Breast epithelium (tissue), 4 donors: ENCODE measurements at regions not wholly inside any gene's neighbourhood (a gene's known extent, or its start where the extent isn't known, plus 50 kb on each side); places are given as distances from the start of the nearest gene placed in this dataset.

Experiments
- DNase-seq, 2 donors: peaks; one replicate each; pipeline ENCODE4 v3.0.0-alpha.2; 2019; ENCODE audit warnings: low spot score in 2 of 2
- H3K27ac ChIP-seq, 2 donors: fragments of 200-600 bp; sonication (generic) in 1 of 2; one replicate each; pipeline ENCODE4 v1.5.1; 2016 to 2019; ENCODE audit warnings: mild to moderate bottlenecking in 1 of 2
- H3K27me3 ChIP-seq, 2 donors: fragments of 200-600 bp; sonication (generic) in 1 of 2; one replicate each; pipeline versions ENCODE4 v1.5.1 to v1.6.0; 2017 to 2019; ENCODE audit warnings: control low read depth in 1 of 2, mild to moderate bottlenecking in 1 of 2
- H3K36me3 ChIP-seq: fragments of 200-600 bp; one replicate; pipeline ENCODE4 v1.5.1; 2019
- H3K4me1 ChIP-seq, 2 donors: fragments of 200-600 bp; sonication (generic); one replicate each; pipeline ENCODE4 v1.5.1; 2016 to 2019; ENCODE audit warnings: control low read depth in 1 of 2
- H3K4me3 ChIP-seq, 3 donors: fragments of 200-600 bp; sonication (generic); 1 replicate in 2 of 3; 2 replicates in 1 of 3; pipeline ENCODE4 v1.5.1; 2016 to 2019; ENCODE audit warnings: mild to moderate bottlenecking in 3 of 3, moderate library complexity in 2 of 3
- H3K9me3 ChIP-seq, 2 donors: fragments of 200-600 bp; sonication (generic) in 1 of 2; one replicate each; pipeline ENCODE4 v1.5.1; 2016 to 2019; ENCODE audit warnings: control low read depth in 1 of 2
- POLR2A ChIP-seq: fragments of 450-650 bp; IDR thresholded peaks from one replicate; pipeline ENCODE4 v1.6.1; 2016; ENCODE audit warnings: antibody characterized with exemption, mild to moderate bottlenecking, moderate library complexity
- POLR2AphosphoS5 ChIP-seq, 3 donors: sonication (generic); formaldehyde crosslinking; IDR thresholded peaks; one replicate each; pipeline ENCODE4 v1.6.1; 2017; ENCODE audit warnings: antibody characterized with exemption in 3 of 3
- intact Hi-C: fragments of 100-400 bp; cut with DNase I; formaldehyde crosslinking; loops from one replicate; pipeline ENCODE4 v1.15.1; 2023; ENCODE audit warnings: low total_unique reads
- TF ChIP-seq, protein P1 (sequence below), 3 donors: fragments of 450-650 bp; IDR thresholded peaks; one replicate each; pipeline ENCODE4 v1.5.1; 2016 to 2017; ENCODE audit warnings: antibody characterized with exemption in 3 of 3, mild to moderate bottlenecking in 3 of 3, moderate library complexity in 3 of 3

DNA sequence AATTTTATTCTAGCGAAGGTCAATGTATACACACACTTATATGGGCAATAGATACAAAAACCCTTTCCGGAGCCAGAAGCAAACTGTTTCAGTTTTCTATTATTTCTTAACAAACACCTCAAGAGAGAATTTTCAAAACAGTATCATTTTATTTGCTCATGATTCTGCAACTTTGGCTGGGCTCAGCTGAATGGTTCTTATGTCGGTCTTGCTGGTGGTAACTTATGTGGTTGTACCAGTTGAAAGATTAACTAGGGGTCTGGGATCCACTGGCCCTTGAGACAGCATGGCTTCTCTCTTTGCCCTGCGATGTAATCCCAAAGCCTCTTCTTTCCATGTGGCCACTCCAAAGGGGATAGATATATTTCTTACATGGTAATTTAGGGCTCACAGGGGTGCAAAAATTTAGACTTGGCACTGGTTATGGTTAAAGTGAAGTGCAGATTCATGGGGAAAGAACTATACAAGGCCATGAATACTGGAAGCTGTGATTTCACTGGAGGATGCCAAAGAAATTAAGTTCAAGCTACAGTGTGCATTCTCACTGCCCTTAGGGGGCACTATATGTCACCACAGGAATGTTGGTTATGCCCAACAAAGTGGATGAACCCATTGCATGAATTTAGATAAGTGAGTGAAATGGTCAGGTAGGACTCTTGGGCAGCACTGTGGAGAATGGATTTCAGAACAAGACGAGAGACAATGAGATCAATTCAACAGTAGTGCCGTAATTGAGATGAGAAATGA is 94.3 kb upstream of the NAV3 start:
- Histone ChIP-seq H3K27ac (no peak overlapping the region), H3K9me3 (no peaks in the 10 kb centered on the region), H3K4me3 (no peak overlapping the region), H3K36me3 (no peaks in the 10 kb centered on the region), H3K4me1 (no peaks in the 10 kb centered on the region), H3K27me3 (no peaks in the 10 kb centered on the region)
- DNase-seq, result no peak
- intact Hi-C loops, result no loop called here
- TF ChIP-seq POLR2AphosphoS5 (IDR thresholded peaks at IDR 0.05), result no peak
- no peak for TF ChIP-seq POLR2A
- TF ChIP-seq, protein P1, sequence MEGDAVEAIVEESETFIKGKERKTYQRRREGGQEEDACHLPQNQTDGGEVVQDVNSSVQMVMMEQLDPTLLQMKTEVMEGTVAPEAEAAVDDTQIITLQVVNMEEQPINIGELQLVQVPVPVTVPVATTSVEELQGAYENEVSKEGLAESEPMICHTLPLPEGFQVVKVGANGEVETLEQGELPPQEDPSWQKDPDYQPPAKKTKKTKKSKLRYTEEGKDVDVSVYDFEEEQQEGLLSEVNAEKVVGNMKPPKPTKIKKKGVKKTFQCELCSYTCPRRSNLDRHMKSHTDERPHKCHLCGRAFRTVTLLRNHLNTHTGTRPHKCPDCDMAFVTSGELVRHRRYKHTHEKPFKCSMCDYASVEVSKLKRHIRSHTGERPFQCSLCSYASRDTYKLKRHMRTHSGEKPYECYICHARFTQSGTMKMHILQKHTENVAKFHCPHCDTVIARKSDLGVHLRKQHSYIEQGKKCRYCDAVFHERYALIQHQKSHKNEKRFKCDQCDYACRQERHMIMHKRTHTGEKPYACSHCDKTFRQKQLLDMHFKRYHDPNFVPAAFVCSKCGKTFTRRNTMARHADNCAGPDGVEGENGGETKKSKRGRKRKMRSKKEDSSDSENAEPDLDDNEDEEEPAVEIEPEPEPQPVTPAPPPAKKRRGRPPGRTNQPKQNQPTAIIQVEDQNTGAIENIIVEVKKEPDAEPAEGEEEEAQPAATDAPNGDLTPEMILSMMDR (IDR thresholded peaks at IDR 0.05), result no peak

DNA sequence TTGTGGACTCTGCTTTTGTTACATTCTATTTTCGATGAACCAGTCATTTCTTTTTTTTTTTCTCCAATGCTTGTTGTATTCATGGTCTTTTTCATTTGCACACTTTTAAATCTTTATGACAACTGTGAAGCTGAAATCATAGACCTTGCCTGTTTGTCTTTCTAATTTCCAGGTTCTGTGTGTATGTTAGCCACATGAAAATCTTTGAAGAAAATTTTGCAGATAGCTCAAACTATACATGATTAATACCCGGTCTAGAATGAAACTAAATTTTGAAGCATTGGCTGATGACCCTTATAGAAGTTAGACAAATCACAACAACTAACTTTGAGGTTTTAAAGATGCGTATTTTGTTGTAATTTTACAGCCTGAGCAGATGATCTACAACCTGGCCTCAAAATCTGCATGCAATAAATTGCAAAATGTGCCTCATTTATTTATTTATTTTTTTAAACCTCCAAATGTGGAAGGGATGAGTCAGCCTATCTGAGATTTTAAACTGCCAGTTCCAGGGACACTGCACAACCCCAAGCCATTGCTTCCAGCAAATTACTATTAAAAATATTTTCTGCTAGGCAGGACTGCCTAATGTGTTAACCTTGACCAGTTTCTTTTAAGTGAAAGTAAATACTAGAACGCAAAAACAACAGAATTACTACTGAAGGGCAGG is 96.3 kb upstream of the NAV3 start:
- Histone ChIP-seq H3K27me3 (no peaks in the 10 kb centered on the region), H3K4me3 (no peak overlapping the region), H3K27ac (no peak overlapping the region), H3K36me3 (no peaks in the 10 kb centered on the region), H3K9me3 (no peaks in the 10 kb centered on the region), H3K4me1 (no peaks in the 10 kb centered on the region)
- intact Hi-C loops, result no loop called here
- DNase-seq, result no peak
- no peak for TF ChIP-seq POLR2A

DNA sequence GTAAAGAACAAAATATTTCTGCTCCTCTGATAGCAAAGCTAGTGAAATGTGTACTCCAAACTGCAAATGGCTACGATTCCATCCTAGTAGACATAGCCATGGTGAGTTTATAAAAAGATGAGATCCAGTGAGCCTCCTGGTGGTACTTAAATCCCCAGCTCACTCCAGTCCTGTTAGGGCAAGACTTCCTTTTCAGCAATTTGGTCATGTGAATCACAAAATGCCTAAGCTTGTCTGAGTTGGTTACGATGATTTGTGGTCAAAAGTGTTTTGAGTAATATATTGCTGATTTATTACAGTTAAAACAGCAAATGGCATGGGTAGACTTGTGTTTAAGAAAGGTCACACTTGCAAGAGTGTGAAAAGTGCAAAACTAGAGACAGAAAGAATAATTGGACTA is 102.7 kb upstream of the NAV3 start:
- Histone ChIP-seq H3K27me3 (no peaks in the 10 kb centered on the region), H3K4me3 (no peak overlapping the region), H3K4me1 (no peaks in the 10 kb centered on the region), H3K9me3 (no peaks in the 10 kb centered on the region), H3K27ac (no peak overlapping the region), H3K36me3 (no peaks in the 10 kb centered on the region)
- intact Hi-C loops, result no loop called here
- DNase-seq, result no peak
- TF ChIP-seq POLR2AphosphoS5 (IDR thresholded peaks at IDR 0.05) (no peak), POLR2A (no peak)
- TF ChIP-seq, protein P1 (IDR thresholded peaks at IDR 0.05), result no peak

DNA sequence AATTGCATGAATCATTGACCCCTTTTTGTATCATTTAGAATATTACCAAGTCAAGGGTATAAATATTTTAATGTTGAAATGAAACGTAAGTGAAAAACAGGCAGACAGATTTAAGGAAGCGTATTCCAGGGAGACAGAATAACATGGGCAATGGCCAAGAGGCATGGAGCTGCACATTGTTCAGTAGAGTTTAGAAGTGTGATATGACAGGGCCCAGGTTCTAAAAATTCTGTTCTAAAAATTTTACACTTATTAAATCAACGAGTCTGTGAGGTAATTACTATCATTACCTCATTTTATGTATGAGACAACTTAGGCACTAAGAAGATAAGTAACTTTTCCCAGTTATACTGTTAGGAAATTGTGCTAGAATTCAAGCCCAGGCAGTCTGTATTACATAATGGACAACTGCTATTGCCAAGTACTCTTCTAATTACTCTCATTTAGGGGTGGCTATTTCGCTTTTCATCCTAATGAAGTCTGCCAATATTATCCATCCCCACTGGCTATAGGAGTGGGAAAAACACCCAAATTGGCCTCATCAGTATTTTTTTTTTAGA is 103.2 kb upstream of the NAV3 start:
- no peaks in the 10 kb centered on the region for H3K4me1 ChIP-seq
- H3K27ac ChIP-seq, result no peak overlapping the region
- no peak overlapping the region for H3K4me3 ChIP-seq
- H3K9me3 ChIP-seq, result no peaks in the 10 kb centered on the region
- H3K27me3 ChIP-seq, result no peaks in the 10 kb centered on the region
- no peak for TF ChIP-seq POLR2AphosphoS5 (IDR thresholded peaks at IDR 0.05)
- TF ChIP-seq, protein P1 (IDR thresholded peaks at IDR 0.05), result no peak
- no peak for TF ChIP-seq POLR2A
- H3K36me3 ChIP-seq, result no peaks in the 10 kb centered on the region
- intact Hi-C loops, result no loop called here
- DNase-seq, result no peak

DNA sequence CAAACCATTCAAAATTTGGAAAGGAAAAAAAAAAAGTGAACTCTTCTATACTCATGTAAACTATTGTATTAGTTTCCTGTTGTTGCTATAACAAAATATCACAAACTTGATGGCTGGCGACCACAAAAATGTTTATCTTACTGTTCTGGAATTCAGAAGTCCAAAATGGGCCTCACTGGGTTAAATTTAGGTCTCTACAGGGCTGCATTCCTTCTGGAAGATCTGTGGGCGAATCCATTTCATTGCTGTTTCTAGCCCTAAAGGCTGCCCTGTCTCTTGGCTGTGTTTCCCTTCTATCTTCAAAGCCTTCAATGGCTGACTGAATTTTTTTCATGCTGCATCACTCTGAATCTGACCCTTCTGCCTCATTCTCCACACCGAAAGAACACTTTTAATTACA is 105.1 kb upstream of the NAV3 start:
- H3K4me1 ChIP-seq, result no peaks in the 10 kb centered on the region
- no peak overlapping the region for H3K4me3 ChIP-seq
- intact Hi-C loops, result no loop called here
- TF ChIP-seq, protein P1 (IDR thresholded peaks at IDR 0.05), result no peak
- no peak for TF ChIP-seq POLR2A
- no peak for TF ChIP-seq POLR2AphosphoS5 (IDR thresholded peaks at IDR 0.05)
- no peak for DNase-seq
- H3K27ac ChIP-seq, result no peak overlapping the region
- no peaks in the 10 kb centered on the region for H3K36me3 ChIP-seq
- H3K27me3 ChIP-seq, result no peaks in the 10 kb centered on the region
- no peaks in the 10 kb centered on the region for H3K9me3 ChIP-seq
